Spleen (tissue), 11 donors: ENCODE measurements at regions not wholly inside any gene's neighbourhood (a gene's known extent, or its start where the extent isn't known, plus 50 kb on each side); places are given as distances from the start of the nearest gene placed in this dataset.

Experiments used
- DNase-seq: peaks from one replicate; pipeline ENCODE4 v3.0.0-alpha.2; 2020
- H3K27ac ChIP-seq, 8 donors: fragments of 200-600 bp; sonication (generic) in 7 of 8; 1 replicate in 4 of 8; 2 replicates in 4 of 8; pipeline versions ENCODE4 v1.5.0 to v1.8.0; 2016 to 2021; ENCODE audit warnings: inconsistent platforms in 4 of 8, mild to moderate bottlenecking in 4 of 8, moderate library complexity in 1 of 8
- H3K27me3 ChIP-seq, 7 donors: fragments of 200-600 bp; sonication (generic) in 6 of 7; replicated peaks in 1 of 7; 1 replicate in 4 of 7; 2 replicates in 3 of 7; pipeline versions ENCODE4 v1.5.0 to v1.8.0; 2016 to 2021; ENCODE audit warnings: inconsistent platforms in 3 of 7, mild to moderate bottlenecking in 1 of 7
- H3K36me3 ChIP-seq, 6 donors: fragments of 200-600 bp; sonication (generic) in 5 of 6; 1 replicate in 4 of 6; 2 replicates in 2 of 6; pipeline versions ENCODE4 v1.5.0 to v1.8.0; 2016 to 2021; ENCODE audit warnings: inconsistent platforms in 2 of 6
- H3K4me1 ChIP-seq, 6 donors: fragments of 200-600 bp; sonication (generic) in 5 of 6; 1 replicate in 3 of 6; 2 replicates in 3 of 6; pipeline versions ENCODE4 v1.5.0 to v1.8.0; 2016 to 2021; ENCODE audit warnings: inconsistent platforms in 3 of 6
- H3K4me3 ChIP-seq, 8 donors: fragments of 200-600 bp; sonication (generic) in 7 of 8; 1 replicate in 4 of 8; 2 replicates in 4 of 8; pipeline versions ENCODE4 v1.5.0 to v1.8.0; 2016 to 2021; ENCODE audit warnings: inconsistent platforms in 4 of 8, mild to moderate bottlenecking in 4 of 8, moderate library complexity in 2 of 8
- H3K9me3 ChIP-seq, 8 donors: fragments of 200-600 bp; sonication (generic) in 7 of 8; 1 replicate in 4 of 8; 2 replicates in 4 of 8; pipeline versions ENCODE4 v1.5.0 to v1.8.0; 2016 to 2021; ENCODE audit warnings: inconsistent platforms in 4 of 8
- CTCF ChIP-seq, 11 experiments: fragments of 200-600 bp in 7 of 11; fragments of 450-650 bp in 4 of 11; sonication (generic) in 4 of 11; IDR thresholded peaks in 8 of 11; conservative IDR thresholded peaks in 3 of 11; 1 replicate in 7 of 11; 2 replicates in 4 of 11; pipeline versions ENCODE4 v1.4.0 to v1.8.0; 2016 to 2021; ENCODE audit warnings: antibody characterized with exemption in 11 of 11, inconsistent platforms in 4 of 11, mild to moderate bottlenecking in 1 of 11
- POLR2A ChIP-seq, 3 donors: fragments of 450-650 bp; IDR thresholded peaks; one replicate each; pipeline ENCODE4 v1.5.1; 2017; ENCODE audit warnings: antibody characterized with exemption in 3 of 3, mild to moderate bottlenecking in 1 of 3
- POLR2AphosphoS5 ChIP-seq, 3 donors: sonication (generic); formaldehyde crosslinking; IDR thresholded peaks; one replicate each; pipeline ENCODE4 v1.5.1; 2017; ENCODE audit warnings: antibody characterized with exemption in 3 of 3
- WGBS, 5 donors: extraction: QIAGEN DNeasy Blood & Tissue Kit in 3 of 5; methylation state at CpG; one replicate each; pipeline versions ENCODE4 v1.1.5 to v1.1.7; 2013 to 2018; 5-methylcytosine and 5-hydroxymethylcytosine counted together
- intact Hi-C: fragments of 100-400 bp; cut with DNase I; formaldehyde crosslinking; loops from one replicate; pipeline ENCODE4 v1.15.0; 2023; ENCODE audit warnings: low total_unique reads
- donor health status: healthy with polysubstance abuse.
- donor health status: DM: no; HTN: no; CAD: no; lungs with moderate emphysema.
- donor health status: DM: no; HTN: no; CAD: no.
- donor health status: Bipolar disorder and iron deficiency.
- donor health status: healthy.
- donor health status: DM: no; HTN: no; CAD: no.
- donor health status: DM: yes; HTN: yes; CAD: no.

GRCh38 chr2:118716102-118716501, 131.3 kb downstream of the EN1 start:
- 76 to 88% (median 87%) methylated on average over 6 of the region's 6 CpGs for WGBS, 5 donors
- Histone ChIP-seq H3K4me1 (no peaks in the 10 kb centered on the region), H3K27me3 (no peaks in the 10 kb centered on the region), H3K36me3 (no peaks in the 10 kb centered on the region), H3K9me3 (no peaks in the 10 kb centered on the region), H3K27ac (no peak overlapping the region), H3K4me3 (no peak overlapping the region)
- no peak for TF ChIP-seq POLR2AphosphoS5 (IDR thresholded peaks at IDR 0.05)
- no peak for TF ChIP-seq POLR2A (IDR thresholded peaks at IDR 0.05)
- TF ChIP-seq CTCF (IDR thresholded peaks at IDR 0.05 in 8 of 11, conservative IDR thresholded peaks at IDR 0.05 in 3 of 11) = no peak
- DNase-seq = no peak
- intact Hi-C loops = no loop called here

- no peaks in the 10 kb centered on the region for H3K27me3 ChIP-seq
- intact Hi-C loops = no loop called here
- 74 to 84% (median 82%) methylated on average over 6 of the region's 6 CpGs for WGBS, 5 donors
These were observed 133.3 kb downstream of the EN1 start for GRCh38 chr2:118714118-118714517.

GRCh38 chr2:118711603-118712002, 135.8 kb downstream of the EN1 start:
- Histone ChIP-seq H3K9me3 (no peaks in the 10 kb centered on the region), H3K27ac (no peak overlapping the region), H3K4me3 (no peak overlapping the region), H3K27me3 (no peaks in the 10 kb centered on the region), H3K36me3 (no peaks in the 10 kb centered on the region), H3K4me1 (no peaks in the 10 kb centered on the region)
- intact Hi-C loops = no loop called here
- TF ChIP-seq CTCF (IDR thresholded peaks at IDR 0.05 in 8 of 11, conservative IDR thresholded peaks at IDR 0.05 in 3 of 11) (no peak), POLR2A (IDR thresholded peaks at IDR 0.05) (no peak), POLR2AphosphoS5 (IDR thresholded peaks at IDR 0.05) (no peak)
- no peak for DNase-seq
- WGBS, 5 donors = 84 to 92% (median 86%) methylated on average over 5 of the region's 5 CpGs

More at GRCh38 chr2:118714118-118714517, 133.3 kb downstream of the EN1 start:
- no peaks in the 10 kb centered on the region for H3K4me1 ChIP-seq
- no peak for TF ChIP-seq POLR2AphosphoS5 (IDR thresholded peaks at IDR 0.05)
- TF ChIP-seq CTCF (IDR thresholded peaks at IDR 0.05 in 8 of 11, conservative IDR thresholded peaks at IDR 0.05 in 3 of 11) = no peak
- no peak for TF ChIP-seq POLR2A (IDR thresholded peaks at IDR 0.05)
- no peak for DNase-seq
- H3K27ac ChIP-seq = no peak overlapping the region
- no peak overlapping the region for H3K4me3 ChIP-seq
- no peaks in the 10 kb centered on the region for H3K36me3 ChIP-seq
- H3K9me3 ChIP-seq = no peaks in the 10 kb centered on the region

GRCh38 chr2:118710481-118710880, 137.0 kb downstream of the EN1 start:
- TF ChIP-seq CTCF (IDR thresholded peaks at IDR 0.05 in 8 of 11, conservative IDR thresholded peaks at IDR 0.05 in 3 of 11) (no peak), POLR2A (IDR thresholded peaks at IDR 0.05) (no peak), POLR2AphosphoS5 (IDR thresholded peaks at IDR 0.05) (no peak)
- WGBS, 5 donors = 35 to 61% (median 49%) methylated on average over 2 of the region's 2 CpGs
- H3K27me3 ChIP-seq = no peaks in the 10 kb centered on the region
- no peak overlapping the region for H3K4me3 ChIP-seq
- no peaks in the 10 kb centered on the region for H3K9me3 ChIP-seq
- H3K36me3 ChIP-seq = no peaks in the 10 kb centered on the region
- no peak overlapping the region for H3K27ac ChIP-seq
- no peaks in the 10 kb centered on the region for H3K4me1 ChIP-seq
- DNase-seq = no peak
- intact Hi-C loops = no loop called here
